Aorta (tissue), 5 donors: ENCODE measurements at regions not wholly inside any gene's neighbourhood (a gene's known extent, or its start where the extent isn't known, plus 50 kb on each side); places are given as distances from the start of the nearest gene placed in this dataset.

Experiments used
- ATAC-seq: fragments of 200-7000 bp; cut with Tn5 transposase; one replicate; pipeline ENCODE4 v1.9.1; 2022; ENCODE audit warnings: moderate library complexity; ENCODE audit not compliant: low FRiP score
- DNase-seq, 2 donors: peaks; one replicate each; pipeline ENCODE4 v3.0.0-alpha.2; 2020
- H3K27ac ChIP-seq, 2 donors: one replicate each; pipeline ENCODE4 v1.5.1; 2013; ENCODE audit warnings: low read length in 2 of 2, mild to moderate bottlenecking in 2 of 2, moderate library complexity in 2 of 2, control low read depth in 1 of 2, inconsistent platforms in 1 of 2, low read depth in 1 of 2
- H3K27me3 ChIP-seq, 2 donors: one replicate each; pipeline ENCODE4 v1.6.1; 2013; ENCODE audit warnings: control low read depth in 1 of 2, low read length in 1 of 2, mild to moderate bottlenecking in 1 of 2, moderate library complexity in 1 of 2; ENCODE audit not compliant: insufficient read depth in 2 of 2, control insufficient read depth in 1 of 2
- H3K36me3 ChIP-seq, 2 donors: one replicate each; pipeline ENCODE4 v1.6.1; 2013; ENCODE audit warnings: control low read depth in 1 of 2, low read length in 1 of 2, mild to moderate bottlenecking in 1 of 2; ENCODE audit not compliant: insufficient read depth in 2 of 2, control insufficient read depth in 1 of 2
- H3K4me1 ChIP-seq, 2 donors: one replicate each; pipeline ENCODE4 v1.6.1; 2013; ENCODE audit warnings: low read length in 2 of 2, control low read depth in 1 of 2, mild to moderate bottlenecking in 1 of 2, moderate library complexity in 1 of 2; ENCODE audit not compliant: insufficient read depth in 2 of 2, control insufficient read depth in 1 of 2
- H3K4me3 ChIP-seq, 2 donors: one replicate each; pipeline ENCODE4 v1.5.1; 2013; ENCODE audit warnings: low read length in 2 of 2, control low read depth in 1 of 2, mild to moderate bottlenecking in 1 of 2
- H3K9me3 ChIP-seq: one replicate; pipeline ENCODE4 v1.6.1; 2013; ENCODE audit warnings: mild to moderate bottlenecking, low read length; ENCODE audit not compliant: control insufficient read depth
- WGBS, 2 donors: extraction: QIAGEN DNeasy Blood & Tissue Kit; methylation state at CpG; one replicate each; pipeline ENCODE4 v1.1.7; 2013; 5-methylcytosine and 5-hydroxymethylcytosine counted together
- intact Hi-C, 2 donors: fragments of 100-400 bp; cut with DNase I; formaldehyde crosslinking; loops; one replicate each; pipeline versions ENCODE4 v1.14.2 to v1.15.0; 2022
- donor health status: healthy with polysubstance abuse.
- donor health status: Bipolar disorder and iron deficiency.
- donor health status: DM: no; HTN: no; CAD: no.
- donor health status: DM: no; HTN: no; CAD: no.
- donor health status: DM: yes; HTN: yes; CAD: no.

GRCh38 chr4:31291238-31291637 is 571.1 kb downstream of the PCDH7 start:
- 47 to 66% methylated on average over 1 of the region's 1 CpG for WGBS, 2 donors
- intact Hi-C loops: no loop called here
- DNase-seq (no peak), ATAC-seq (no peak)
- no peak overlapping the region for H3K4me3 ChIP-seq
- H3K27me3 ChIP-seq: no peaks in the 10 kb centered on the region
- no peaks in the 10 kb centered on the region for H3K36me3 ChIP-seq
- no peaks in the 10 kb centered on the region for H3K4me1 ChIP-seq
- H3K27ac ChIP-seq: no peak overlapping the region
- peaks cover 2% of the 10 kb centered on the region for H3K9me3 ChIP-seq

- ATAC-seq (no peak), DNase-seq (no peak)
- intact Hi-C loops: no loop called here
- WGBS, 2 donors: 90 to 92% methylated on average over 7 of the region's 7 CpGs
- Histone ChIP-seq H3K4me3 (no peak overlapping the region), H3K27ac (no peak overlapping the region), H3K9me3 (peaks cover 2% of the 10 kb centered on the region), H3K36me3 (no peaks in the 10 kb centered on the region), H3K4me1 (no peaks in the 10 kb centered on the region), H3K27me3 (no peaks in the 10 kb centered on the region)
Observed at GRCh38 chr4:31294655-31295480, 574.7 kb downstream of the PCDH7 start.

- Histone ChIP-seq H3K27me3 (peaks cover 0 to 1% of the 10 kb centered on the region in 2 donors), H3K9me3 (no peaks in the 10 kb centered on the region), H3K27ac (no peak overlapping the region), H3K4me3 (no peak overlapping the region), H3K36me3 (no peaks in the 10 kb centered on the region), H3K4me1 (no peaks in the 10 kb centered on the region)
- intact Hi-C loops: no loop called here
- 87 to 91% methylated on average over 1 of the region's 1 CpG for WGBS, 2 donors
- DNase-seq (no peak), ATAC-seq (no peak)
Observed at GRCh38 chr4:31298737-31299136, 578.6 kb downstream of the PCDH7 start.

GRCh38 chr4:31307029-31307428 is 586.9 kb downstream of the PCDH7 start:
- Histone ChIP-seq H3K4me3 (no peak overlapping the region), H3K4me1 (peaks cover 0 to 2% of the 10 kb centered on the region in 2 donors), H3K9me3 (peaks cover 1% of the 10 kb centered on the region), H3K27ac (no peak overlapping the region), H3K27me3 (no peaks in the 10 kb centered on the region), H3K36me3 (no peaks in the 10 kb centered on the region)
- ATAC-seq (no peak), DNase-seq (no peak)
- WGBS, 2 donors: 73% methylated on average over 5 of the region's 5 CpGs
- intact Hi-C loops: no loop called here

GRCh38 chr4:31324814-31325213 is 604.6 kb downstream of the PCDH7 start:
- Histone ChIP-seq H3K9me3 (no peaks in the 10 kb centered on the region), H3K4me3 (no peak overlapping the region), H3K27ac (no peak overlapping the region), H3K36me3 (no peaks in the 10 kb centered on the region), H3K27me3 (no peaks in the 10 kb centered on the region), H3K4me1 (no peaks in the 10 kb centered on the region)
- no peak for ATAC-seq
- no peak for DNase-seq
- intact Hi-C loops: no loop called here

GRCh38 chr4:31325300-31325699 is 605.1 kb downstream of the PCDH7 start:
- intact Hi-C loops: no loop called here
- H3K27me3 ChIP-seq: no peaks in the 10 kb centered on the region
- no peak for ATAC-seq
- H3K36me3 ChIP-seq: no peaks in the 10 kb centered on the region
- H3K9me3 ChIP-seq: no peaks in the 10 kb centered on the region
- DNase-seq: no peak
- H3K4me3 ChIP-seq: no peak overlapping the region
- no peaks in the 10 kb centered on the region for H3K4me1 ChIP-seq
- WGBS, 2 donors: 86 to 94% methylated on average over 1 of the region's 1 CpG
- no peak overlapping the region for H3K27ac ChIP-seq

- H3K27ac ChIP-seq: no peak overlapping the region
- H3K36me3 ChIP-seq: no peaks in the 10 kb centered on the region
- H3K4me3 ChIP-seq: no peak overlapping the region
- no peaks in the 10 kb centered on the region for H3K4me1 ChIP-seq
- intact Hi-C loops: no loop called here
- no peak for DNase-seq
- no peaks in the 10 kb centered on the region for H3K9me3 ChIP-seq
- no peak for ATAC-seq
- no peaks in the 10 kb centered on the region for H3K27me3 ChIP-seq
- WGBS, 2 donors: 93 to 95% methylated on average over 6 of the region's 6 CpGs
Observed at GRCh38 chr4:31327031-31327430, 606.9 kb downstream of the PCDH7 start.

- no peak overlapping the region for H3K4me3 ChIP-seq
- H3K36me3 ChIP-seq: no peaks in the 10 kb centered on the region
- no peaks in the 10 kb centered on the region for H3K27me3 ChIP-seq
- H3K9me3 ChIP-seq: no peaks in the 10 kb centered on the region
- no peak overlapping the region for H3K27ac ChIP-seq
- DNase-seq: no peak
- intact Hi-C loops: no loop called here
- WGBS, 2 donors: 23 to 30% methylated on average over 1 of the region's 1 CpG
- peaks cover 0 to 3% of the 10 kb centered on the region in 2 donors for H3K4me1 ChIP-seq
- ATAC-seq: no peak
Observed at GRCh38 chr4:31328932-31329331, 608.8 kb downstream of the PCDH7 start.

- WGBS, 2 donors: 35 to 41% methylated on average over 2 of the region's 2 CpGs
- H3K36me3 ChIP-seq: no peaks in the 10 kb centered on the region
- H3K27me3 ChIP-seq: no peaks in the 10 kb centered on the region
- H3K4me3 ChIP-seq: no peak overlapping the region
- DNase-seq (no peak), ATAC-seq (no peak)
- H3K27ac ChIP-seq: no peak overlapping the region
- peaks cover 0 to 4% of the 10 kb centered on the region in 2 donors for H3K4me1 ChIP-seq
- intact Hi-C loops: no loop called here
- H3K9me3 ChIP-seq: no peaks in the 10 kb centered on the region
Observed at GRCh38 chr4:31334086-31334910, 614.1 kb downstream of the PCDH7 start.
